K562 (cell line): ENCODE measurements at regions not wholly inside any gene's neighbourhood (a gene's known extent, or its start where the extent isn't known, plus 50 kb on each side); places are given as distances from the start of the nearest gene placed in this dataset.

Source experiments
- ATAC-seq: fragments of 200-7000 bp; cut with Tn5 transposase; 3 replicates; pipeline ENCODE4 v1.9.1; 2020; ENCODE audit warnings: moderate library complexity
- BruUV-seq: library from RNA; stranded (reverse); fragments of 400-500 nt; replicated peaks from 2 replicates; lab custom pipeline; 2021; lab: Mats Ljungman, UMichigan
- CTCF ChIA-PET: fragments of 300-600 bp; formaldehyde crosslinking; extraction: SDS; loops from one replicate; lab custom pipeline; 2021; ENCODE audit warnings: low intra/inter-chr PET ratio; lab: Yijun Ruan, JAX
- POLR2A ChIA-PET: fragments of 300-600, 350-650 bp; sonication (Branson Sonifier 250); formaldehyde crosslinking; extraction: SDS; loops from one replicate; lab custom pipeline; 2021; ENCODE audit warnings: antibody characterized with exemption, inconsistent platforms; lab: Yijun Ruan, JAX
- DNase-seq, 4 experiments: peaks; one replicate each; pipeline versions ENCODE4 v3.0.0 to v3.0.0-alpha.2; 2011 to 2018; ENCODE audit warnings: low spot score in 3 of 4, mixed read lengths in 3 of 4; ENCODE audit errors: extremely low read depth in 1 of 4
- FAIRE-seq: peaks from 2 replicates; lab custom pipeline; 2011; peaks lifted over from hg19 to GRCh38; lab: Jason Lieb, UNC
- H2AFZ ChIP-seq: 2 replicates; pipeline ENCODE4 v1.6.0; 2011; ENCODE audit warnings: low read depth, low read length, control low read depth, inconsistent platforms
- H3K27ac ChIP-seq: fragments of 200-600 bp; 3 replicates; pipeline ENCODE4 v1.8.0; 2011; ENCODE audit warnings: low read depth, mild to moderate bottlenecking, control low read depth, inconsistent platforms, low read length, moderate library complexity, mixed read lengths; ENCODE audit errors: extremely low read depth
- H3K27me3 ChIP-seq, 2 experiments: fragments of 300-600 bp in 1 of 2; 2 replicates in 1 of 2; 3 replicates in 1 of 2; pipeline versions ENCODE4 v1.6.0 to v1.8.0; 2011; ENCODE audit warnings: inconsistent platforms in 2 of 2, low read length in 2 of 2, mild to moderate bottlenecking in 1 of 2, mixed read lengths in 1 of 2, moderate library complexity in 1 of 2; ENCODE audit not compliant: control insufficient read depth in 2 of 2, insufficient read depth in 2 of 2
- H3K36me3 ChIP-seq: fragments of 300-600 bp; 3 replicates; pipeline ENCODE4 v1.8.0; 2011; ENCODE audit warnings: mild to moderate bottlenecking, low read length, inconsistent platforms; ENCODE audit not compliant: control insufficient read depth, insufficient read depth
- H3K4me1 ChIP-seq, 2 experiments: fragments of 200-600 bp in 1 of 2; replicated peaks in 1 of 2; 2 replicates in 1 of 2; 3 replicates in 1 of 2; pipeline versions ENCODE4 v1.5.1 to v1.8.0; 2011; ENCODE audit warnings: inconsistent platforms in 2 of 2, low read length in 2 of 2, mild to moderate bottlenecking in 1 of 2, mixed read lengths in 1 of 2, moderate library complexity in 1 of 2; ENCODE audit not compliant: control insufficient read depth in 2 of 2, insufficient read depth in 2 of 2
- H3K4me2 ChIP-seq: 2 replicates; pipeline ENCODE4 v1.6.1; 2011; ENCODE audit warnings: low read length, control low read depth, inconsistent platforms, mixed read lengths; ENCODE audit not compliant: insufficient read depth
- H3K4me3 ChIP-seq: fragments of 200-600 bp; sonication (generic), shearing (Covaris generic); 2 replicates; pipeline ENCODE4 v1.5.1; 2016; ENCODE audit warnings: control low read depth, inconsistent platforms
- H3K79me2 ChIP-seq: fragments of 200-600 bp; 3 replicates; pipeline ENCODE4 v1.8.0; 2011; ENCODE audit warnings: low read length, inconsistent platforms; ENCODE audit not compliant: control insufficient read depth, insufficient read depth
- H3K9ac ChIP-seq, 2 experiments: 2 replicates each; pipeline versions ENCODE4 v1.6.0 to v1.6.1; 2011; ENCODE audit warnings: low read depth in 2 of 2, low read length in 2 of 2, control low read depth in 1 of 2, inconsistent platforms in 1 of 2, mild to moderate bottlenecking in 1 of 2, mixed read lengths in 1 of 2; ENCODE audit not compliant: insufficient read depth in 1 of 2
- H3K9me1 ChIP-seq: one replicate; pipeline ENCODE4 v1.6.0; 2011; ENCODE audit warnings: inconsistent platforms, mild to moderate bottlenecking, low read length, moderate library complexity; ENCODE audit not compliant: control insufficient read depth, insufficient read depth
- H3K9me3 ChIP-seq: replicated peaks from 2 replicates; pipeline ENCODE4 v1.5.1; 2011; ENCODE audit warnings: low read depth, low read length, inconsistent platforms; ENCODE audit not compliant: control insufficient read depth, insufficient read depth
- H4K20me1 ChIP-seq: replicated peaks from 2 replicates; pipeline ENCODE4 v1.6.1; 2011; ENCODE audit warnings: low read length, inconsistent platforms, mixed read lengths; ENCODE audit not compliant: control insufficient read depth, insufficient read depth
- ADNP ChIP-seq: fragments of 200-800 bp; sonication (Bioruptor generic); IDR thresholded peaks from 2 replicates; pipeline ENCODE4 v1.6.1; 2016; ENCODE audit warnings: missing genetic modification characterization, missing compliant biosample characterization
- NELFE ChIP-seq: IDR thresholded peaks from 2 replicates; pipeline ENCODE4 v1.6.1; 2011; ENCODE audit warnings: mild to moderate bottlenecking; ENCODE audit not compliant: insufficient read depth, insufficient read length
- PRMT5 ChIP-seq: sonication (generic); formaldehyde crosslinking; IDR thresholded peaks from 2 replicates; pipeline ENCODE4 v1.5.0; 2020; ENCODE audit warnings: missing genetic modification reagents
- TAL1 ChIP-seq: fragments of 450-650 bp; IDR thresholded peaks from 2 replicates; pipeline ENCODE4 v1.6.1; 2016; ENCODE audit warnings: mild to moderate bottlenecking
- ZNF431 ChIP-seq: sonication (generic); formaldehyde crosslinking; IDR thresholded peaks from 2 replicates; pipeline ENCODE4 v1.8.0; 2022; ENCODE audit warnings: mild to moderate bottlenecking, missing genetic modification reagents
- WGBS: fragments of 100-300 bp; shearing (Covaris generic); methylation state at CpG from one replicate; pipeline ENCODE4 v1.1.6; 2016; ENCODE audit warnings: low coverage, mixed read lengths; ENCODE audit not compliant: insufficient coverage; ENCODE audit errors: missing lambda C conversion rate; 5-methylcytosine and 5-hydroxymethylcytosine counted together
- in situ Hi-C: fragments of 300-500 bp; cut with MboI; formaldehyde crosslinking; loops from 4 replicates; pipeline ENCODE4 v1.15.0; 2018; ENCODE audit warnings: inconsistent platforms, mixed read lengths
- intact Hi-C: fragments of 100-400 bp; cut with micrococcal nuclease; formaldehyde crosslinking; loops from 2 replicates; pipeline ENCODE4 v1.14.2; 2022
- TF ChIP-seq, protein P1 (sequence below): sonication (generic); formaldehyde crosslinking; IDR thresholded peaks from 2 replicates; pipeline ENCODE4 v1.8.0; 2022; ENCODE audit warnings: mild to moderate bottlenecking, missing genetic modification reagents
- TF ChIP-seq, protein P2 (sequence below): fragments of 250-450 bp; sonication (Bioruptor Pico); IDR thresholded peaks from 2 replicates; pipeline ENCODE4 v1.5.0; 2020; ENCODE audit warnings: mild to moderate bottlenecking
- TF ChIP-seq, protein P3 (sequence below): fragments of 250-450 bp; sonication (Bioruptor Pico); IDR thresholded peaks from 2 replicates; pipeline ENCODE4 v1.8.0; 2021; ENCODE audit warnings: moderate library complexity, mild to moderate bottlenecking, inconsistent platforms
- TF ChIP-seq, protein P4 (sequence below): fragments of 150-350 bp; conservative IDR thresholded peaks from 2 replicates; pipeline ENCODE4 v1.6.1; 2014; ENCODE audit warnings: low read length

DNA sequence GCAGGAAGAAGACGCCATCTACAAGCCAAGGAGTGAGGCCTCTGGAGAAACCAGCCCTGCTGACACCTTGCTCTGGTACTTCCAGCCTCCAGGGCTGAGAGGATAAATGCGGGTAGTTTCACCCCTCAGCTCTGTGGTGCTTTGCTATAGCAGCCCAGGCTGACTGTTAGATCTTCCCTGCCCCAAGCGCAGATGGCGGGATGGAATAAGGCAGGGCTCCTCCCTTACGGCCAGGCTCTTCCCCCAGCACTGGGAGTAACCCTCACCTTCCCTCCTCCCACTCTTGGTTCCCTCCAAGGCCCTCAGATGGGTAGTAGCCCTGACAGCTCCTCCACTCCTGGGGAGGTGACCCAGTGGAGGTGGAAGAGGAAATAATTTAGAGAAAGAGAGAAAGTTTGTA lies 285.1 kb downstream of the GADD45G start:
- BruUV-seq = no TSS peak
- no peaks in the 10 kb centered on the region for H3K79me2 ChIP-seq
- H3K4me1 ChIP-seq = no peaks in the 10 kb centered on the region
- in situ Hi-C loops = no loop called here
- no peak for DNase-seq
- H3K36me3 ChIP-seq = no peaks in the 10 kb centered on the region
- ChIA-PET CTCF (no interaction called here), POLR2A (interaction anchor here (0.6 kb wide), 1 partner anchor 34 kb away, joined by 3 read pairs; no protein-coding TSS in a partner anchor)
- no peak overlapping the region for H3K27ac ChIP-seq
- no peak for FAIRE-seq
- 0% methylated on average over 4 of the region's 5 CpGs for WGBS
- no peaks in the 10 kb centered on the region for H4K20me1 ChIP-seq
- no peaks in the 10 kb centered on the region for H3K9me1 ChIP-seq
- no peak overlapping the region for H3K4me3 ChIP-seq
- H3K27me3 ChIP-seq = no peaks in the 10 kb centered on the region; a peak in 1 of 5 replicates
- no peak overlapping the region for H3K4me2 ChIP-seq
- no peak overlapping the region for H2AFZ ChIP-seq
- TF ChIP-seq, protein P1, sequence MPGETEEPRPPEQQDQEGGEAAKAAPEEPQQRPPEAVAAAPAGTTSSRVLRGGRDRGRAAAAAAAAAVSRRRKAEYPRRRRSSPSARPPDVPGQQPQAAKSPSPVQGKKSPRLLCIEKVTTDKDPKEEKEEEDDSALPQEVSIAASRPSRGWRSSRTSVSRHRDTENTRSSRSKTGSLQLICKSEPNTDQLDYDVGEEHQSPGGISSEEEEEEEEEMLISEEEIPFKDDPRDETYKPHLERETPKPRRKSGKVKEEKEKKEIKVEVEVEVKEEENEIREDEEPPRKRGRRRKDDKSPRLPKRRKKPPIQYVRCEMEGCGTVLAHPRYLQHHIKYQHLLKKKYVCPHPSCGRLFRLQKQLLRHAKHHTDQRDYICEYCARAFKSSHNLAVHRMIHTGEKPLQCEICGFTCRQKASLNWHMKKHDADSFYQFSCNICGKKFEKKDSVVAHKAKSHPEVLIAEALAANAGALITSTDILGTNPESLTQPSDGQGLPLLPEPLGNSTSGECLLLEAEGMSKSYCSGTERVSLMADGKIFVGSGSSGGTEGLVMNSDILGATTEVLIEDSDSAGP (CRISPR knock-in tag) = no peak
- TF ChIP-seq, protein P2, sequence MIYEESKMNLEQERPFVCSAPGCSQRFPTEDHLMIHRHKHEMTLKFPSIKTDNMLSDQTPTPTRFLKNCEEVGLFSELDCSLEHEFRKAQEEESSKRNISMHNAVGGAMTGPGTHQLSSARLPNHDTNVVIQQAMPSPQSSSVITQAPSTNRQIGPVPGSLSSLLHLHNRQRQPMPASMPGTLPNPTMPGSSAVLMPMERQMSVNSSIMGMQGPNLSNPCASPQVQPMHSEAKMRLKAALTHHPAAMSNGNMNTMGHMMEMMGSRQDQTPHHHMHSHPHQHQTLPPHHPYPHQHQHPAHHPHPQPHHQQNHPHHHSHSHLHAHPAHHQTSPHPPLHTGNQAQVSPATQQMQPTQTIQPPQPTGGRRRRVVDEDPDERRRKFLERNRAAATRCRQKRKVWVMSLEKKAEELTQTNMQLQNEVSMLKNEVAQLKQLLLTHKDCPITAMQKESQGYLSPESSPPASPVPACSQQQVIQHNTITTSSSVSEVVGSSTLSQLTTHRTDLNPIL (CRISPR knock-in tag) = no peak
- TF ChIP-seq TAL1 (no peak), ADNP (tag) (no peak), NELFE (no peak), ZNF431 (no peak), PRMT5 (CRISPR knock-in tag) (no peak)
- TF ChIP-seq, protein P3, sequence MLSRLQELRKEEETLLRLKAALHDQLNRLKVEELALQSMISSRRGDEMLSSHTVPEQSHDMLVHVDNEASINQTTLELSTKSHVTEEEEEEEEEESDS = no peak
- TF ChIP-seq, protein P4, sequence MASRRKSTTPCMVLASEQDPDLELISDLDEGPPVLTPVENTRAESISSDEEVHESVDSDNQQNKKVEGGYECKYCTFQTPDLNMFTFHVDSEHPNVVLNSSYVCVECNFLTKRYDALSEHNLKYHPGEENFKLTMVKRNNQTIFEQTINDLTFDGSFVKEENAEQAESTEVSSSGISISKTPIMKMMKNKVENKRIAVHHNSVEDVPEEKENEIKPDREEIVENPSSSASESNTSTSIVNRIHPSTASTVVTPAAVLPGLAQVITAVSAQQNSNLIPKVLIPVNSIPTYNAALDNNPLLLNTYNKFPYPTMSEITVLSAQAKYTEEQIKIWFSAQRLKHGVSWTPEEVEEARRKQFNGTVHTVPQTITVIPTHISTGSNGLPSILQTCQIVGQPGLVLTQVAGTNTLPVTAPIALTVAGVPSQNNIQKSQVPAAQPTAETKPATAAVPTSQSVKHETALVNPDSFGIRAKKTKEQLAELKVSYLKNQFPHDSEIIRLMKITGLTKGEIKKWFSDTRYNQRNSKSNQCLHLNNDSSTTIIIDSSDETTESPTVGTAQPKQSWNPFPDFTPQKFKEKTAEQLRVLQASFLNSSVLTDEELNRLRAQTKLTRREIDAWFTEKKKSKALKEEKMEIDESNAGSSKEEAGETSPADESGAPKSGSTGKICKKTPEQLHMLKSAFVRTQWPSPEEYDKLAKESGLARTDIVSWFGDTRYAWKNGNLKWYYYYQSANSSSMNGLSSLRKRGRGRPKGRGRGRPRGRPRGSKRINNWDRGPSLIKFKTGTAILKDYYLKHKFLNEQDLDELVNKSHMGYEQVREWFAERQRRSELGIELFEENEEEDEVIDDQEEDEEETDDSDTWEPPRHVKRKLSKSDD = no peak
- no peak overlapping the region for H3K9ac ChIP-seq
- no peak for ATAC-seq
- intact Hi-C loops = no loop called here
- no peaks in the 10 kb centered on the region for H3K9me3 ChIP-seq
